Esophagus mucosa (tissue), 1 donor: ENCODE measurements at regions not wholly inside any gene's neighbourhood (a gene's known extent, or its start where the extent isn't known, plus 50 kb on each side); places are given as distances from the start of the nearest gene placed in this dataset.
A peak's percentile ranks its signal among the peaks of the same experiment; 100 is the strongest.
"Not testable (repeated sequence)": the region's sequence is repeated elsewhere in the genome, so short reads cannot be mapped to it uniquely, and the experiment has no call there.

ENCODE experiments used
- ATAC-seq: fragments of 200-7000 bp; cut with Tn5 transposase; one replicate; pipeline ENCODE4 v1.9.1; 2020
- donor health status: DM: yes; HTN: yes; CAD: no.

DNA sequence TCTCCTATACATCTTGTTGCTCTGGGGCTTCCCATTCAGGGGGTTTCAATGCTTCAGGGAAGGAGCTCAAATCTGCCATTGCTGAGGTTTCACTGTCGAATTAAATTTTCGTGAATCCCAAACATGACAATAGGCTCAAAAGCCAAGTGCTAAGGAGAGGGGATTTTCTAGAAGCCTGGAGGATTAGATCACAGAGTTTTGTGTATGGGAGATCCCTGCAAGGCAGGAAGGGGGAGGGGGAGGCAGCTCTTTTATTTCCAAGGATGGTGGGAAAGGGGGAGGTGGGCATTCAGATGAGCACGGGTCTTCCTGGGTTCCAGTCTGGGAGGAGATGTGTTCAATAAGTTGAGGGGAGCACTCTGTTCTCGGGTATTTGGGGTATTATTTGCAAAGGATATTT is 69.9 kb upstream of the DLG1 start:
- no peak for ATAC-seq

DNA sequence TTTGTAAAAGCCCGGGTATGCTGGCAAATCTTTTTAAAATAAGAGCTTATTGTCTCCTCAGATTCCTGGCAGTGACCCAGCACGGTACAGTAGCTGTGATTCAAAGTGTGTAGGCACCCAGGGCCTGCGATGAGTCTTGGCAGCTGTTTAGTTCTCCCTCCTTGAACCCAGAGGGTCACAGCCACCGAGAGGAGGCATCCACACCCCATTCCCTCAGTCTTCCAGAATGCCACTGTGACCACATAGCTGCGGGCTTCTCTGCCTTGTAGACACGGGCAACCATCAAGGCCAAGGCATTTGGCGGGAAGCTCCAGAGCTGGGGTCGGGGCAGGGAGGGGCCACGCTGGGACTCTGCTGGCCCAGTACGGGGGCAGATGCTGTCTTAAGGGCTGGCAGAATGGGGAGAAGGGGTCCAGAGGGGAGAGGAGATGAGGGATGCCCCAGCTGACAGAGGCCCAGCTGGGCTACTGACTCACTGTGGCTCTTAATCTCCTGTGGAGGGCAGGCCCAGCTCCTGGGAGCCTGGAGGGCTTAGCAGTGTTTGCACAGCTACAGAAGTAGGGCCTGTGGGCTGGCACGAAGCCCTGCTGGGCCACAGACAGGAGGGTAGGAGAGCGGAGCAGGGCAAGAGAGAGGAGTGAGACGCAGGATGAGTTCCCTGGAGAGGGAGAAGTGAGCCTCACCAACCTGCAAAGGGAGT is 68.8 kb upstream of the DLG1 start:
- ATAC-seq, result peak; percentile 87

DNA sequence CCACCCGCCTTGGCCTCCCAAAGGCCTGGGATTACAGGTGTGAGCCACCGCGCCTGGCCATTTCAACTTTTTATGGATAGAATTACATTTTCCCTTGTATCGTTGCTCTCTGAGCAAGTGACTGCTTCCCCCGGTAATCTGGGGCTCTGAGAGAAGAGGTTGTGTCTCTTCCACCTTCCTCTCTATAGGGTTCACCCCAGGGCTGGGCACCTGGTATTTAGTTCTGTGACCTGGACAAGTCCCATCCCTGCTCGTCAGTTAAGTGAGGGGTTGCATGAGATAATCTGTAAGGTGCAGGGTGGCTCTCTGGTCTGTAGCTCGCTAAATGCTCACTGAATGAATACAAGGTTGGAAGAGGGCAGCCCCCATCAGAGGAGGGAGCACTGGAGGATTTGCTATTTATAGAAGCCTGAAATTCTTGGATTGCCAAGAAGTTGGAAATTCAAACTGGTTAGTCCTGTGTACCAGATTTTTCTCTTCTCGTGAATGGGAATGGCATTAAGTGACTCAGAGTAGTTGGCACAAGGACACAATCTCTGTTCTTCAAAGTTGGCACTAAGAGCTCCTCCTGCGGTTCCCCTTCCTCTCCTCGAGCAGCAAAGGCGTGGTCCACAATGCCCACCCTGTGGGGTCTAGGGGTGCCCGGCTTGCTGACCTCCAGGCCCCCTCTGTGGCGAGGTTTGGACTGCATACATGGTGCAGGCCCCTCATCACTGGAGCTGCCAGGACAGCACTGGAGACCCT is 68.1 kb upstream of the DLG1 start:
- ATAC-seq, result peak; percentile 59

DNA sequence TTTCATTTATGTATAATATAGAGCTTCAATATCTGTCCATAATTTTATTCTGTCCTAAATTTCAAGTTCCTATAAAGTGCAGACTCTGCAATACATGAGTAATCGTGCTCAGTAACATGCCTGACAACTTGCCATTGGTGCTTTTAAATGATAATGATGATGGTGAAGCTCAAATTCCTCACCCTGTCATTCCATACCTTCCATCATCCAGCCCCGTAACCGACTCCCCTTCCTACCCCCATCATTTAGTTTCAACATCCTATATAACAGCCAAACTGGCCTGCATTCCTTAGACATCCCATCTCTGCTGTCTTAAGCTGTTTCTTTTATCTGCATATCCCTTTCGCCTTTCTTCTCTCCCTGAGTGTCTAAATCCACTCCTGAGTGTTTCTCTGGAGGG is 67.2 kb upstream of the DLG1 start:
- ATAC-seq, result no peak

DNA sequence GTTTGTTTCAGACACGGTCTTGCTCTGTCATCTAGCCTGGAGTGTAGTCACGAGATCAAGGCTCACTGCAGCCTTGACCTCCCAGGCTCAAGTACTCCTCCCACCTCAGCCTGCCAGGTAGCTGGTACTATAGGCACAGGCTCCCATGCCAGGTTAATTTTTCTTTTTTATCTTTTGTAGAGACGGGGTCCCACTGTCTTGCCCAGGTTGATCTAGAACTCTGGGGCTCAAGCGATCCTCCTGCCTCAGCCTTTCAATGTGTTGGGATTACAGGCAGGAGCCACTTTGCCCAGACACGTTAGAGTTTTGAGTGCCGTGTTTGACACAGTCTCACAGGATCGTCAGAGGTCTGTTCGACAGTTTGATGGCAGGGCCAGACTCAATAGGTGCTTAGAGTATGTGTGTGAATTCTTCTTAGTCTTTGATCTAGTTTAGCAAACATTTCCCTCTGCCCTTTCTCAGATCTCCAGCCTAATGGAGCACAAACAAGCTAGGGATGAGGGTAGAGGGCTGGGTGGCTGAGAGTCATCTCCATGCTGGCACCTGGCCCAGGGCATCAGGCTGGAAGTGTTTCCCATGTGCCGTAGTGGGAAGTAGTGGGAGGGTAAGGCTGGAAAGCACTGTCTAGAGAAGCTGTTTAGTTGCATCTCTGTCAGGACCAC is 66.1 kb upstream of the DLG1 start:
- peak; percentile 10 for ATAC-seq

DNA sequence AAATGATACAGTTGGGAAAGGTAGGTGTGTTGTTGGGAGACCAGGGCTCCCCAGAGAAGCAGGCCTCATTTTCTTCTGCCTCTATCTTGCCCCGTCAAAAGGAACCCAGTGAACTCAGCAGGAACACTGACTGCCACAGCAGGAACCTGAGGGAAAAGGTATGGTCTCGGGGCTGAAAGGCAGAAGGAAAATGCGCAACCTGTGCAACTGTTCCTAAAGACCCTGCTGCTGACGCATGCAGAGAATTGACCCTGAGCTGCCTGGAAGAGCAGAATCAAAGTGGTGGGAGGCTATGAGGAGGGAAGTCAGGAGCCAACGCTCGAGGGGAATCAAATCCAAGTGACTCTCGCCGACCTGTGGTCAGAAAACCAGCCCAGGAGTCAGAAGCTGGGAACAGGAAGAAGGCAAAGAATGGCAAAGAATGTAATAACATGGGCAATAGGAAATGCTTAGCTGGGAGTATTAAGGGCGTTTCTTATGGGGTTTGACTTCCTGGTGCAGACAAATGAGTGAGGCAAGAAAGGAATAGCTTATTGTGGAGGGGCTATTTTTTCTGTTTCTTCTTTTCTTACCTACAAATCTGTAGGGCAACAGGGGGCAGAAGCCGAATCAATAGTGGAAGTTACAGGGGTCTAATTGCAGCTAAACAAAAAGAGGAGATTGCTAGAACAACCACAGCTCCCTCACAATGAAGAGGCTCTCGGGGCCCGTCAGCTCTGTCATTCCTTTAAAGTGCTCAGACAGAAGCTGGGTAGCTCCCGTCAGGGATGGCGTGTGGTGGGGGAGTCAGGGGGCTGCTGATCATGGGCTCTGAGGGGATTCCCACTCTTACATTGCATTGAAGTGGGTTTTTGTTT is 65.4 kb upstream of the DLG1 start:
- no peak for ATAC-seq

DNA sequence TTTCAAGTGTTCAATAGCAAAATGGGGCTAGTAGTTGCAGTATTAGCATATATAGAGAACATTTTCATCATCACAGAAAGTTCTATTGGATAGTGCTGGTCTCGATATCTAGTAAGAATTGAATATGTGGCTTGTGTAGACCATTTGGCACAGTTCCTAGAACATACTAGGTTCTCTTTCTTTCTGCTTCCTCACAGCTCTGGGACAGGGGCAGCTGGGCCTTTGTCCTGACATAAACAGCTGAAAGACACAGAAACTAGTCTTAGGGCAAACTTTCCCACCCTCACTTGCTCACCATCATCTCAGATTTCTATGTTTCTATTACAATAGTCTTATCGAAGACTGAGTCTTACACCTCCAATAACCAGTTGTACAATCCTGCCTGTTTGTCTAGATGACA is 63.7 kb upstream of the DLG1 start:
- ATAC-seq, result no peak

DNA sequence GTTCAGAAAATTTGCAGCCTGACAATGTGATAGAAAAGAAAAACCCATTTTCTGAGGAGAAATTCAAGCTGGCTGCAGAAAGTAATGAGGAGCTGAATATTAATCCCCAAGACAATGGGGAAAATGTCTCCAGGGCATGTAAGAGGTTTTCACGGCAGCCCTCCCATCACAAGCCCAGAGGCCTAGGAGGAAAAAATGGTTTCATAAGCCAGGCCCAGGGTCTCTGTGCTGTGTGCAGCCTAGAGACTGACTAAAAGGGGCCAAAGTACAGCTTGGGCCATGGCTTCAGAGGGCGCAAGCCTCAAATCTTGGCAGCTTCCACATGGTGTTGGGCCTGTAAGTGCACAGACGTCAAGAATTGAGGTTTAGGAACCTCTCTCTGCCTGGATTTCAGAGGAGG is 61.7 kb upstream of the DLG1 start:
- not testable (repeated sequence) for ATAC-seq

DNA sequence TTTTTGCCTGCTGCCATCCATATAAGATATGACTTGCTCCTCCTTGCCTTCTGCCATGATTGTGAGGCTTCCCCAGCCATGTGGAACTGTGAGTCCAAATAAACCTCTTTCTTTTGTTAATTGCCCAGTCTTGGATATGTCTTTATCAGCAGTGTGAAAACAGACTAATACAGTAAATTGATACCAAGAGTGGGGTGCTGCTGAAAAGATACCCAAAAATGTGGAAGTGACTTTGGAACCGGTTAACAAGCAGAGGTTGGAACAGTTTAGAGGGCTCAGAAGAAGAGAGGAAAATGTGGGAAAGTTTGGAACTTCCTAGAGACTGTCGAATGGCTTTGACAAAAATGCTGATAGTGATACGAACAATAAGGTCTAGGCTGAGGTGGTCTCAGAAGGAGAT is 61.1 kb upstream of the DLG1 start:
- not testable (repeated sequence) for ATAC-seq

DNA sequence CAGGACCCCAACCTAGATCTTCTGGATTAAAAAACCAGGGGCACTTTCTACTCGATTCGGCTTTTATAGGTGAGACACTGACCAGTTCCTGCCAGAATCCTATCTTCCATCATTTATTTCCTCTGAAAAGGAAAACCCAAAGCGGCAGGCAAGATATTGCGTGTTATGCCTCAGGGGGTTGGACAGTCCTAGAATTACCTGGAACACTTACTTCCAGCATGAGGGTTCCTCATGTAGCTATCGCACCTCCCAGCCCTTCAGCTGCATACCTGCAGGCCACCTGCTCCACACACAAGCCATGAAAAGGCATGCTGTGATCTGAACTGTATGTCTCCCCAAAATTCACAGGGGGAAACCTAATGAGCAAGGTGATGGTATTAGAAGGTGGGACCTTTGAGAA is 58.3 kb upstream of the DLG1 start:
- ATAC-seq, result peak; percentile 12

DNA sequence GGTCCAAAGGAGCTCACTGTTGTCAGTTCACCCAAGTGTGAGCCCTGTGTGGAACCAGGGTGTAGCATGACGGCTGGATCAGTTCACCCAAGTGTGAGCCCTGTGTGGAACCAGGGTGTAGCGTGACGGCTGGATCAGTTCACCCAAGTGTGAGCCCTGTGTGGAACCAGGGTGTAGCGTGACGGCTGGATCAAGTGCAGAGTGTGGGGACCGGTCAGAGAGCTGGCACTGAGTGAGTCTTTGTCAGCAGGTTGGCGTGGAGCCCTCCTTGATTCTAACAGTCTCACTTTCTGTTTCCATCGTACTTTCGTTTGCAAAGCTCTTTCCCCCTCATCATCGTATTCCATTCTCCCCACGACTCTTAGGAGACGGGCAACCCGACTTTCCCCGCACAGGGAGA is 57.9 kb upstream of the DLG1 start:
- peak; percentile 62 for ATAC-seq

DNA sequence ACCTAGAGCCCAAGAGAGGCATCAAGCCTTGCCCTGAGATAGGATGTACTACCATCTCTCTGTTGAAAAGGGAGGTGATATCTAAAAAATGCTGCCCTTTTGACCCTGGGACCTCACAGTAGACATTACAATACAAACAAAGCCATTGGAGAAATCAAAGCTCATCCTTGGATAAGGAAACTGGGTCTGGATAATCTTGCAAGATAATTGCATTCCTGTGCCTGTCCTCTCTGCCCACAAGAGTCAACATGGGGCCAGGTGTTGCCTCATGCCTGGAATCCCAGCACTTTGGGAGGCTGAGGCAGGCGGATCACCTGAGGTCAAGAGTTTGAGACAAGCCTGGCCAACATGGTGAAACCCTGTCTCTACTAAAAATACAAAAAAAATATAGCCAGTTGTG is 57.3 kb upstream of the DLG1 start:
- ATAC-seq, result no peak

DNA sequence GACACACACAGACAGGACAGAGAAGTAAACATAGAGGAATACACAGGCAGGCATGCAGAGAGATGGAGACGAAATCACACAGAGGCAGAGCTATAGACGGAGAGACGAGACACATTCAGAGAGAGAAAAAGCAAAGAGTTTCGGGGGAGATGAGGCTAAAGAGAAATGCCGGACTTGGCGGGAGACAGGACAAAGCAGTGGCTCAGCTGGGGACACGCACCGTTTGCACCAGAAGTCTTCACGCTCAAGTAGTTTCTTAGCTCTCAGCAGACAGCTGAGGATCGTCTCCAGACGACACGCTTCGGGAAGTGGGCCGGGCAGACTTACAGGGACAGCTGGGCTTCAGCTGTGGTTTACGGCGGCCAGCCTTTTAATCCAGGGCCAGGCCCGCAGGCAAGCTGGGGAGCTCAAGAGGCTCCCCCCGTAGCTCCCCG is 56.2 kb upstream of the DLG1 start:
- ATAC-seq, result no peak

DNA sequence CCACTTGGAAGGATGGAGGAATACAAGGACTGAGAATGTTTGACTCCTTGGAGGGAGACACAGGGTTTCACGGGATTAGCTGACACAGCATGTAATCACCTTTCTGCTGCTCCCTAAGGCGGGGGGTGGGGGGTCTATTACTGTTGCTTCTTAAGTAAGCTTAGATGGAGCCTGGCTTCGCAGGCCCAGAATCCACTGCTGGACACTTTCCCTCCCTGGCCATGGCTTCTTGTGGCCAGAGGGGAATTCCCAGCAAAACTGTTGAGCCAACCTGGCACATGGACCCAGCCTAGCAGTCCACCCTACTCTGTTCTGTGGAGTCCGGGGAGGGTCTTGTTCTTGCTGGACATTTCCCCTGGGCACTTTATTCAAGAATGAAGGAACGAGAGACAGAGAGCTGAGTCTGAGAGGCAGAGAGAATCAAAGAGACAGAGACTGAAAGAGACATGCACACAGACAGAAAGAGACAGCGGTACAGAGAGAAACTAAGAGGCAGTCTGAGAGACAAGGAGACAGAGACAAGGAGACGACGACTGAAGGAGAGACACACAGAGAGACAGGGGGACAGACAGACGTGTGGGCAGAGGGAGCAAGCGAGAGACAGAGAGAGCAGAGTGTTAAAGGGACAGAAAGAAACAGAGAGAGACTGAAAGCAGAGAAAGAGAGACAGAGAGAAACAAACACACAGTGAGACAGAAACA is 55.6 kb upstream of the DLG1 start:
- ATAC-seq, result no peak

DNA sequence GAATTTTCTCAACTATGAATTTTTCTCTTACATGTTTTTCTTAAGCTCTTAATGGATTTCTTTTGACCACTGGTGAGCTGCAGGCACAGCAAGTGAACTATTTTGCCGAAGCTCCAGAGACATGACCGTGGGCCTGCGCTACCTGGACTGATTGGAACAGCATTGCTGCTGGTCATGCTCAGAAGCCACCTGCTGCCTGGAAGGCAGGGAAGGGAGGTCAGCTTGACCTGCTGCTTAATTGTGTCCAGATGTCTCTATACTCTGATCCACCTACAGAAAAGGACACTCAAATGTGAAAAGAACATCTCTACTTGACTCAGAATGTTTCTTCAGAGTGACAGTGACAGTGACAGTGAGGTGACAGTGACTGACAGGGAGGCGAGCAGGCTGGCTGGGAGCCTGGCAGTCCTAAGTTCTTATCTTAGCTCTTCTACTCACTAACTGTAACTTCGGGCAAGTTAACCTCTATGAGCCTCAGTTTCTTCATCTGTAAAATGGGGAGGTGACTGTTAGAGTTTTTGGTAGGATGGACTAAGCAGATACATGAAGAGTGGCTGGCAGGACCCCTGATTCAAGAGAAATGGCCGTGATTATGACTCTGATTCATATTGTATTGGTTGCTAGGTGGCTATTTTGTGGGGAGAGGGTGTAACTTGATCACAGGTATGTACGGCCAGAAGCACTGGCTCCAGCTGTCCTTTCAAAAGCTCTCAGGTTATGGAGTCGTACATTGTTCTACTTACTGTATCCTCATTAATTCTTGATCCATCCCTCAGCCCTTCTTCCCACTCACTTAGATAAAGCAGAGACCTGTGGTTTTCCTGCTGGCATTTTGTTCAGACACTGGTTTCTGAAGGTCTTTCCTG is 54.8 kb upstream of the DLG1 start:
- ATAC-seq, result no peak

DNA sequence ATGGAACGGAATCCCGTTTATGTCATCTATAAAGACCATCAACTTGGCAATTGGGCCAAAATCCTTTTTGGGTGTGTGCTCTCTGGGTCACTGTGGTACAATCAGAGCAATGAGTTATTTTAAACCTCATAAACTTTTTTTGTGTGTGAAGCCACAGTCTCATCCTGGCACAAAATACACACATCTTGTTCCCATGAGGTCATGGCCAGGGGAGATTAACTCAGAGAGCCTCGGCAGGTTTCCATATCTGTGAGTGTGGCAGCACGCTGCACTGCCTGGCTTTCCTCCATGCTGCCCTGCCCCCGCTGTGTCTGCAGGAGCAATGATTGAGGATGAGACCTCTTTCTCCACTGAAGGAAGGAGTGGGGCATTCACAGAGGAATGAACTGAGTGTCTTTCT is 54.0 kb upstream of the DLG1 start:
- ATAC-seq, result peak; percentile 67

DNA sequence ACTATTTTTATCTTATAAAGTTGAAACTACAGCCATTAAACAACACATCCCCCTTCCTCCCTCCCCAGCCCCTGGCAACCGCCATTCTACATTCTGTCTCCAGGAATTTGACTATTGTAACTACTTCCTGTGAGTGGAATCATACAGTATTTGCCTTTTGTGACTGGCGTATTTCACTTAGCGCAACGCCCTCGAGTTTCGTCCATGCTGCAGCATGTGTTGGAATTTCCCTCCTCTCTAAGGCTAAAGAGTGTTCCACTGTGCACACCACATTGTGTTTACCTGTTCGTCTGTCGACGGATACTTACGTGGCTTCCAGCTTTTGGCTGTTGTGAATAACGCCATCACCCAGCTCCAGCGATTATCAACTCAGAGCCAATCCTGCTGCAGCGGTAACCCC is 52.0 kb upstream of the DLG1 start:
- ATAC-seq, result no peak

DNA sequence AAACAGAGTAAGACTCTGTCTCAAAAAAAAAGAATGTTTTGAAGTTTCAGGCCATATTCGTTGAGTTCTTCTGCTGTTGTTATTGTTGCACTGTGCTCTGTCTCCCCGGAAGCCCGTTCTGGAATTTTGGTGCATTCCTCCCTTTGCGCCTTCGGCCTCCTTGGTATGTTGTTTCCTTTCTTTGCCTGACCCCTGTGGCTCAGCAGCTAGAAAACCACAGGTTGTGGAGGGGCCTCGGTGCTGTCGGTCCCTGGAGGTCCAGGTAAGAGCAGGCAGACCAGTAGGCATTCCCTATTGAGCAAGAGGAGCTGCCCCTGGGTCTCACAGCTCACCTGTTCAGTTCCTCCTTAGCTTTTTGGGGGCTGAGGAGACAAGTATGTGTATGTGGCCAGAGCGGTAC is 51.0 kb upstream of the DLG1 start:
- no peak for ATAC-seq
